Right lobe of liver (tissue), 4 donors: ENCODE measurements at regions not wholly inside any gene's neighbourhood (a gene's known extent, or its start where the extent isn't known, plus 50 kb on each side); places are given as distances from the start of the nearest gene placed in this dataset.

Experiments used
- CTCF ChIP-seq, 4 donors: fragments of 200-600 bp in 3 of 4; fragments of 450-650 bp in 1 of 4; IDR thresholded peaks; one replicate each; pipeline versions ENCODE4 v1.5.1 to v1.8.0; 2016 to 2022; ENCODE audit warnings: antibody characterized with exemption in 4 of 4, mild to moderate bottlenecking in 2 of 4
- POLR2A ChIP-seq: fragments of 450-650 bp; IDR thresholded peaks from one replicate; pipeline ENCODE4 v1.6.1; 2017; ENCODE audit warnings: antibody characterized with exemption, mild to moderate bottlenecking
- donor health status: DM: no; HTN: no; CAD: no.
- donor health status: DM: no; HTN: no; CAD: no.
- donor health status: DM: no; HTN: yes; CAD: no.

GRCh38 chr6:56796196-56796532, 153.5 kb upstream of the DST start:
- TF ChIP-seq CTCF (IDR thresholded peaks at IDR 0.05) (no peak), POLR2A (no peak)
